CD14-positive monocyte (primary cell): ENCODE measurements at regions not wholly inside any gene's neighbourhood (a gene's known extent, or its start where the extent isn't known, plus 50 kb on each side); places are given as distances from the start of the nearest gene placed in this dataset.

ENCODE experiments used
- DNase-seq, 3 donors: peaks; one replicate each; pipeline ENCODE4 v3.0.0-alpha.2; 2011 to 2022
- H2AFZ ChIP-seq: 2 replicates; pipeline ENCODE4 v1.6.0; 2012; ENCODE audit warnings: mild to moderate bottlenecking, low read depth, low read length, inconsistent platforms; ENCODE audit not compliant: insufficient read depth, poor library complexity, severe bottlenecking
- H3K27ac ChIP-seq, 2 donors: 1 replicate in 1 of 2; 2 replicates in 1 of 2; pipeline ENCODE4 v1.5.1; 2012 to 2013; ENCODE audit warnings: low read length in 2 of 2, control low read depth in 1 of 2, inconsistent platforms in 1 of 2, low read depth in 1 of 2, mild to moderate bottlenecking in 1 of 2
- H3K27me3 ChIP-seq, 2 donors: one replicate each; pipeline versions ENCODE4 v1.6.0 to v1.6.1; 2011 to 2013; ENCODE audit warnings: low read length in 2 of 2; ENCODE audit not compliant: control insufficient read depth in 2 of 2, insufficient read depth in 2 of 2
- H3K36me3 ChIP-seq, 2 donors: replicated peaks in 1 of 2; 1 replicate in 1 of 2; 2 replicates in 1 of 2; pipeline versions ENCODE4 v1.5.1 to v1.6.1; 2012 to 2013; ENCODE audit warnings: low read length in 2 of 2, control low read depth in 1 of 2, inconsistent platforms in 1 of 2, mild to moderate bottlenecking in 1 of 2; ENCODE audit not compliant: insufficient read depth in 2 of 2, control insufficient read depth in 1 of 2
- H3K4me1 ChIP-seq, 2 donors: 1 replicate in 1 of 2; 2 replicates in 1 of 2; pipeline versions ENCODE4 v1.5.1 to v1.6.1; 2012 to 2013; ENCODE audit warnings: low read length in 2 of 2, control low read depth in 1 of 2, inconsistent platforms in 1 of 2, mild to moderate bottlenecking in 1 of 2, moderate library complexity in 1 of 2; ENCODE audit not compliant: insufficient read depth in 2 of 2, control insufficient read depth in 1 of 2
- H3K4me2 ChIP-seq: replicated peaks from 2 replicates; pipeline ENCODE3; 2012; ENCODE audit warnings: low read length, moderate library complexity, mild to moderate bottlenecking; ENCODE audit not compliant: poor library complexity, severe bottlenecking; ENCODE audit errors: extremely low read depth
- H3K4me3 ChIP-seq, 3 experiments: fragments of 200-600 bp in 1 of 3; sonication (generic) in 1 of 3; replicated peaks in 1 of 3; 1 replicate in 2 of 3; 2 replicates in 1 of 3; pipeline ENCODE4 v1.5.1; 2011 to 2013; ENCODE audit warnings: low read length in 3 of 3, mild to moderate bottlenecking in 3 of 3, control low read depth in 2 of 3, low read depth in 2 of 3, inconsistent platforms in 1 of 3, moderate library complexity in 1 of 3
- H3K79me2 ChIP-seq: 2 replicates; pipeline ENCODE4 v1.6.0; 2012; ENCODE audit warnings: mild to moderate bottlenecking, control low read depth, inconsistent platforms, low read length, moderate library complexity; ENCODE audit not compliant: insufficient read depth
- H3K9ac ChIP-seq: 2 replicates; pipeline ENCODE4 v1.6.0; 2017; ENCODE audit warnings: low read length, mild to moderate bottlenecking; ENCODE audit not compliant: insufficient read depth, poor library complexity, severe bottlenecking
- H3K9me3 ChIP-seq, 2 donors: replicated peaks in 1 of 2; 1 replicate in 1 of 2; 2 replicates in 1 of 2; pipeline versions ENCODE4 v1.5.1 to v1.6.1; 2012 to 2013; ENCODE audit warnings: low read length in 2 of 2, control low read depth in 1 of 2; ENCODE audit not compliant: control insufficient read depth in 1 of 2, insufficient read depth in 1 of 2
- H4K20me1 ChIP-seq: 2 replicates; pipeline ENCODE4 v1.6.0; 2012; ENCODE audit warnings: mild to moderate bottlenecking, low read length, control low read depth, moderate library complexity; ENCODE audit not compliant: insufficient read depth
- H3K27ac Mint-ChIP-seq, 7 donors: one replicate each; pipeline ENCODE4 v1.8.0; 2020; ENCODE audit warnings: mild to moderate bottlenecking in 7 of 7, mixed read lengths in 7 of 7, moderate library complexity in 6 of 7, inconsistent platforms in 2 of 7
- H3K27me3 Mint-ChIP-seq, 3 donors: one replicate each; pipeline ENCODE4 v1.8.0; 2021 to 2022; ENCODE audit warnings: low read depth in 3 of 3, mild to moderate bottlenecking in 3 of 3, mixed read lengths in 3 of 3, moderate library complexity in 3 of 3, inconsistent platforms in 1 of 3
- H3K36me3 Mint-ChIP-seq, 2 donors: one replicate each; pipeline ENCODE4 v1.8.0; 2020; ENCODE audit warnings: mixed read lengths in 2 of 2, inconsistent platforms in 1 of 2, mild to moderate bottlenecking in 1 of 2
- H3K4me1 Mint-ChIP-seq: one replicate; pipeline ENCODE4 v1.8.0; 2020; ENCODE audit warnings: mild to moderate bottlenecking, mixed read lengths
- H3K4me3 Mint-ChIP-seq, 2 donors: one replicate each; pipeline ENCODE4 v1.8.0; 2020; ENCODE audit warnings: mild to moderate bottlenecking in 2 of 2, mixed read lengths in 2 of 2, moderate library complexity in 1 of 2
- H3K9me3 Mint-ChIP-seq, 7 donors: one replicate each; pipeline ENCODE4 v1.8.0; 2020 to 2022; ENCODE audit warnings: mixed read lengths in 7 of 7, mild to moderate bottlenecking in 6 of 7, moderate library complexity in 6 of 7, inconsistent platforms in 2 of 7
- WGBS: methylation state at CpG from one replicate; pipeline ENCODE4 v1.1.5; 2013; ENCODE audit warnings: missing lambda C conversion rate; ENCODE audit not compliant: insufficient coverage; 5-methylcytosine and 5-hydroxymethylcytosine counted together
- intact Hi-C, 2 donors: fragments of 100-400 bp; cut with micrococcal nuclease; formaldehyde crosslinking; loops; one replicate each; pipeline versions ENCODE4 v1.15.0 to v1.15.1; 2023
- TF ChIP-seq, protein P1 (sequence below): fragments of 200-600 bp; IDR thresholded peaks from one replicate; pipeline ENCODE4 v1.8.0; 2022; ENCODE audit warnings: antibody characterized with exemption, mild to moderate bottlenecking

DNA sequence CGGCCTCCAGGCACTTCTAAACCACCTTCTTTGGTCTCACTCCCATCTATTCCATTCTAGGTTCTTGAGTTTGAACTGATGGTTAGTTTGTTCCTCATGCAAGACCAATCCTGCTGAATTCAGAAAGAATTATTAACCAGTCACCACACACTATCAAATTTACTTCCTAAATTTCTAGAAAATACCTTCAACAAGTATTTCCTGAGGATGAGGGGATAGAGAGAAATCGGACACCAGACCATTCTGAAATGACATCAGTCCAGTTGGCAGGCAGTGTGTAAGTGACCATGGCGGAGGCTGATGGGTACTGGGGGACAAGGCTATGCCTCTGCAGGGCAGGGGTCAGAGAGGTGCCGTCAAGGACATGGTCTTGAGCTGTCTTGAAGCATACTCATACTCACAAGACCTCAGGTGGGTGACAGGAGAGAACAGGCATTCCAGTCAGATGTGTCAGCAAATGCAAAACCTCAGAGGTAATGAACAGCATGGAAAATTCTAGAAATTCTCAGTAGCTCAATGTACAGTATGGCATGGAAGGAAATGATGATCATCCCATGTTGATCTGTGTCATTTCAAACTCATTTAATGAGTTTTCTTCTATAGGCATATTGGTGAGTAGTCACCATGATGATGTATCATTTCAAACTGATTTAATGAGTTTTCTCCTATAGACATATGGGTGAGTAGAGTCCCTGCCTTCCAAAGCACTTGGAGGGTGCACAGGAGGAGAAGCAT is 119.6 kb downstream of the DDX1 start:
- Histone ChIP-seq H4K20me1 (no peaks in the 10 kb centered on the region), H3K79me2 (no peaks in the 10 kb centered on the region), H3K4me2 (no peak overlapping the region), H3K36me3 (no peaks in the 10 kb centered on the region), H3K9me3 (no peaks in the 10 kb centered on the region), H3K4me1 (no peaks in the 10 kb centered on the region), H3K9ac (no peak overlapping the region), H3K4me3 (no peak overlapping the region), H3K27ac (no peak overlapping the region), H2AFZ (no peak overlapping the region), H3K27me3 (no peaks in the 10 kb centered on the region)
- TF ChIP-seq, protein P1, sequence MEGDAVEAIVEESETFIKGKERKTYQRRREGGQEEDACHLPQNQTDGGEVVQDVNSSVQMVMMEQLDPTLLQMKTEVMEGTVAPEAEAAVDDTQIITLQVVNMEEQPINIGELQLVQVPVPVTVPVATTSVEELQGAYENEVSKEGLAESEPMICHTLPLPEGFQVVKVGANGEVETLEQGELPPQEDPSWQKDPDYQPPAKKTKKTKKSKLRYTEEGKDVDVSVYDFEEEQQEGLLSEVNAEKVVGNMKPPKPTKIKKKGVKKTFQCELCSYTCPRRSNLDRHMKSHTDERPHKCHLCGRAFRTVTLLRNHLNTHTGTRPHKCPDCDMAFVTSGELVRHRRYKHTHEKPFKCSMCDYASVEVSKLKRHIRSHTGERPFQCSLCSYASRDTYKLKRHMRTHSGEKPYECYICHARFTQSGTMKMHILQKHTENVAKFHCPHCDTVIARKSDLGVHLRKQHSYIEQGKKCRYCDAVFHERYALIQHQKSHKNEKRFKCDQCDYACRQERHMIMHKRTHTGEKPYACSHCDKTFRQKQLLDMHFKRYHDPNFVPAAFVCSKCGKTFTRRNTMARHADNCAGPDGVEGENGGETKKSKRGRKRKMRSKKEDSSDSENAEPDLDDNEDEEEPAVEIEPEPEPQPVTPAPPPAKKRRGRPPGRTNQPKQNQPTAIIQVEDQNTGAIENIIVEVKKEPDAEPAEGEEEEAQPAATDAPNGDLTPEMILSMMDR = no peak
- intact Hi-C loops = no loop called here
- Mint-ChIP-seq H3K27ac (no peak overlapping the region), H3K36me3 (no peaks in the 10 kb centered on the region), H3K4me1 (no peaks in the 10 kb centered on the region), H3K9me3 (peaks cover 0 to 8% (median 2%) of the 10 kb centered on the region in 7 donors), H3K4me3 (no peak overlapping the region), H3K27me3 (peaks cover 0 to 1% (median 0%) of the 10 kb centered on the region in 3 donors)
- DNase-seq = no peak
- 85% methylated on average over 2 of the region's 4 CpGs for WGBS

DNA sequence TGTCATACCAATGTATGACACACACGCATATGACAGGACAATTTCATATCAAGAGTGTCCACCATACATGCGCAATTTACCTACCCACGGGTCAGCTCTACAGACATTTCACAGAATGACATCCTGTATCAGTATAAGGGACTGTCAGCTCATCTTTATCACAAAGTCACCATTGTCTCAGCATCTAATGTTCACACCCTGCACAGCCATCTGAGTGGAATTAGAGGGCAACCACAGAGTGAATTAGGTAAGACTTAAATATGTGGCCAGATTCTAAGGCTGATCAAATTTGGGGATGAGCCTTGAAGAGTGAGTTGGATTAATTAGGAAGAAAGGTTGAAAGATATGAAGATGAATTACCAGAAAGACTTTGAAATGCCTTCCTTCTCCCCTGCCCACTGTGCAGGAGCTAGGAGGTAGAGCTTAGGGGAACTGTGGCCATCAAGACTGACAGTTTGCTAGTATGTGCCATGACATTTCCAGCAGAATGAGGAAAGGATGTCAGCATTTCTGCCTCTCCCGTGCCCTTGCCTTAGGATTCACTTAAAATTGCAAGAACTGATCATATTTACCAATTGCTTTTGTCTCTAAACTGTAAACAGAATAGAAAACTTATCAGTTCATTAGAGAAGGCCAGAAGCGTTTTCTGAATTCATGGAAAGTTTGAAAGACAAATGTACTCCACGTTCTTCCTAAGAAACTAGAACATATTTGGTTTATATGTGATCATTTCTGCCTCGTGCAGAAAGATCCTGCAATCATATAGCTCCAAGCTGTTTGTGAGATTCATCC is 121.1 kb downstream of the DDX1 start:
- Mint-ChIP-seq H3K4me3 (no peak overlapping the region), H3K36me3 (no peaks in the 10 kb centered on the region), H3K9me3 (peaks cover 0 to 6% (median 2%) of the 10 kb centered on the region in 7 donors), H3K4me1 (no peaks in the 10 kb centered on the region), H3K27ac (no peak overlapping the region), H3K27me3 (peaks cover 0 to under 1% (median 0%) of the 10 kb centered on the region in 3 donors)
- Histone ChIP-seq H3K4me1 (no peaks in the 10 kb centered on the region), H3K4me3 (no peak overlapping the region), H3K27ac (no peak overlapping the region), H3K79me2 (no peaks in the 10 kb centered on the region), H3K36me3 (no peaks in the 10 kb centered on the region), H4K20me1 (no peaks in the 10 kb centered on the region), H3K9ac (no peak overlapping the region), H3K27me3 (no peaks in the 10 kb centered on the region), H3K9me3 (no peaks in the 10 kb centered on the region), H3K4me2 (no peak overlapping the region), H2AFZ (no peak overlapping the region)
- WGBS = 83% methylated on average over 2 of the region's 7 CpGs
- DNase-seq = no peak
- TF ChIP-seq, protein P1 = no peak
- intact Hi-C loops = no loop called here
